ENCODE measurements at regions not wholly inside any gene's neighbourhood (a gene's known extent, or its start where the extent isn't known, plus 50 kb on each side); places are given as distances from the start of the nearest gene placed in this dataset.

GRCh38 chr7:122248472-122248871 lies 56.1 kb downstream of the FEZF1 start:
- CTCF ChIA-PET (ENCODE audit: partially characterized antibody), result interaction anchor here (0.8 to 1.9 kb wide), 2 partner anchors 11 to 28 kb away, joined by 4 to 6 read pairs; no protein-coding TSS in a partner anchor
- no peak overlapping the region for H3K4me2 ChIP-seq (ENCODE audit: insufficient read depth in 1 of 2, low read depth in 2 of 2, low read length in 2 of 2)
- POLR2A ChIA-PET (ENCODE audit: partially characterized antibody), result interaction anchor here (1.1 to 1.2 kb wide), 2 partner anchors 9 to 15 kb away, joined by 3 to 4 read pairs; no protein-coding TSS in a partner anchor
- H4K91ac ChIP-seq (replicated peaks; ENCODE audit: insufficient read length, low read length), result no peak overlapping the region
- no peaks in the 10 kb centered on the region for H3K36me3 ChIP-seq (ENCODE audit: control insufficient read depth in 2 of 4, insufficient read depth in 4 of 4, low read length in 3 of 4)
- no peaks in the 10 kb centered on the region for H3K27me3 ChIP-seq (replicated peaks in 1 of 4; ENCODE audit: control insufficient read depth in 3 of 4, extremely low read depth in 1 of 4, insufficient read depth in 3 of 4, low read length in 3 of 4)
- WGBS, 2 experiments (ENCODE audit: extremely low coverage in 1 of 2, insufficient coverage in 1 of 2, insufficient read length in 1 of 2, insufficient replicate concordance in 2 of 2, low coverage in 1 of 2, low lambda C conversion rate in 2 of 2, missing lambda C conversion rate in 1 of 2), result 87% methylated on average over 2 of the region's 2 CpGs; no CpG with 5 or more reads in 1 of the 2 experiments
- H3K23ac ChIP-seq (ENCODE audit: insufficient read length), result no peak overlapping the region
- H2BK5ac ChIP-seq (ENCODE audit: low read depth, low read length), result no peak overlapping the region
- H3K79me1 ChIP-seq (ENCODE audit: low read depth, low read length), result no peaks in the 10 kb centered on the region
- H4K20me1 ChIP-seq (replicated peaks in 1 of 2; ENCODE audit: control insufficient read depth in 1 of 2, insufficient read depth in 2 of 2, low read length in 2 of 2), result no peaks in the 10 kb centered on the region
- H2BK20ac ChIP-seq (ENCODE audit: low read length), result no peak overlapping the region
- no peak for DNase-seq (ENCODE audit: low read depth in 1 of 2, low spot score in 2 of 2)
- H3K79me2 ChIP-seq (ENCODE audit: control insufficient read depth in 1 of 2, insufficient read depth in 2 of 2, low read length in 2 of 2), result no peaks in the 10 kb centered on the region
- H4K8ac ChIP-seq (ENCODE audit: extremely low read depth, insufficient read depth, low read length), result no peak overlapping the region
- H3K18ac ChIP-seq (ENCODE audit: extremely low read depth, low read length), result no peak overlapping the region
- H4K5ac ChIP-seq (ENCODE audit: insufficient read length, low read depth, low read length), result no peak overlapping the region
- no peaks in the 10 kb centered on the region for H3K23me2 ChIP-seq (ENCODE audit: low read depth, low read length)
- no peaks in the 10 kb centered on the region for H3K9me3 ChIP-seq (ENCODE audit: insufficient read depth in 2 of 2, low read depth in 1 of 2, low read length in 1 of 2)
- no peak overlapping the region for H3K4me3 ChIP-seq (ENCODE audit: extremely low read depth in 1 of 4, insufficient read depth in 2 of 4, low read depth in 3 of 4, low read length in 4 of 4)
- H3K9ac ChIP-seq (replicated peaks in 1 of 4; ENCODE audit: extremely low read depth in 1 of 4, low read depth in 3 of 4, low read length in 3 of 4), result no peak overlapping the region
- H3K4ac ChIP-seq (replicated peaks; ENCODE audit: insufficient read length, low read depth, low read length), result no peak overlapping the region
- H2BK120ac ChIP-seq (replicated peaks; ENCODE audit: low read depth, low read length), result no peak overlapping the region
- no peak overlapping the region for H2BK15ac ChIP-seq (ENCODE audit: low read length)
- H3K56ac ChIP-seq (replicated peaks; ENCODE audit: insufficient read length, low read depth, low read length), result no peak overlapping the region
- no peak overlapping the region for H3K14ac ChIP-seq (ENCODE audit: insufficient read length)
- no peak overlapping the region for H2AFZ ChIP-seq (ENCODE audit: low read length)
- no peak overlapping the region for H3K27ac ChIP-seq (ENCODE audit: low read depth, low read length)
- FAIRE-seq, result no peak
- H2AK5ac ChIP-seq (ENCODE audit: low read depth, low read length), result no peak overlapping the region
- H3K4me1 ChIP-seq (replicated peaks in 1 of 4; ENCODE audit: control insufficient read depth in 3 of 4, insufficient read depth in 4 of 4, low read length in 3 of 4), result peaks cover 0 to 1% (median 0%) of the 10 kb centered on the region in 4 experiments; a peak in 2 of 7 replicates
- H2BK12ac ChIP-seq (ENCODE audit: low read depth, low read length), result no peak overlapping the region
- TF ChIP-seq SIN3A (conservative IDR thresholded peaks at IDR 0.05 in 1 of 2, IDR thresholded peaks at IDR 0.05 in 1 of 2; ENCODE audit: low read depth in 1 of 2, low read length in 2 of 2) (no peak), RFX5 (IDR thresholded peaks at IDR 0.05; ENCODE audit: borderline replicate concordance, low read depth, low read length) (no peak), KDM1A (IDR thresholded peaks at IDR 0.05; ENCODE audit: borderline replicate concordance, low read length) (no peak), SUZ12 (IDR thresholded peaks at IDR 0.05; ENCODE audit: low read length) (no peak), EP300 (IDR thresholded peaks at IDR 0.05; ENCODE audit: borderline replicate concordance in 1 of 2, low read depth in 2 of 2, low read length in 2 of 2) (no peak), SIX5 (IDR thresholded peaks at IDR 0.05; ENCODE audit: low read depth, low read length) (no peak), PHF8 (conservative IDR thresholded peaks at IDR 0.05; ENCODE audit: low read depth, low read length) (no peak), RNF2 (IDR thresholded peaks at IDR 0.05; ENCODE audit: borderline replicate concordance, low read depth, low read length, missing control alignments, poor library complexity, severe bottlenecking) (no peak), RXRA (IDR thresholded peaks at IDR 0.05; ENCODE audit: insufficient read depth, low read depth, low read length) (no peak), RBBP5 (IDR thresholded peaks at IDR 0.05; ENCODE audit: borderline replicate concordance, low read depth, low read length) (no peak), BACH1 (IDR thresholded peaks at IDR 0.05; ENCODE audit: low read length) (no peak), TEAD4 (IDR thresholded peaks at IDR 0.05; ENCODE audit: low read depth, low read length) (no peak), SIRT6 (IDR thresholded peaks at IDR 0.05; ENCODE audit: low read length) (no peak), CREB1 (IDR thresholded peaks at IDR 0.05) (no peak), JUND (IDR thresholded peaks at IDR 0.05; ENCODE audit: low read length) (no peak)
